Left lung (tissue), 4 donors: ENCODE measurements at regions not wholly inside any gene's neighbourhood (a gene's known extent, or its start where the extent isn't known, plus 50 kb on each side); places are given as distances from the start of the nearest gene placed in this dataset.

Experiments used
- ATAC-seq: fragments of 200-7000 bp; cut with Tn5 transposase; one replicate; pipeline ENCODE4 v1.9.1; 2020; ENCODE audit warnings: moderate library complexity
- DNase-seq, 4 donors: peaks; one replicate each; pipeline ENCODE4 v3.0.0-alpha.2; 2013 to 2020
- H3K27ac ChIP-seq, 2 donors: fragments of 200-600 bp; sonication (generic) in 1 of 2; one replicate each; pipeline versions ENCODE4 v1.5.0 to v1.8.0; 2020 to 2021
- H3K27me3 ChIP-seq, 2 donors: fragments of 200-600 bp; sonication (generic) in 1 of 2; one replicate each; pipeline versions ENCODE4 v1.5.0 to v1.8.0; 2020 to 2021
- H3K36me3 ChIP-seq, 2 donors: fragments of 200-600 bp; sonication (generic) in 1 of 2; one replicate each; pipeline versions ENCODE4 v1.5.0 to v1.8.0; 2020 to 2021
- H3K4me1 ChIP-seq, 2 donors: fragments of 200-600 bp; one replicate each; pipeline ENCODE4 v1.8.0; 2021
- H3K4me3 ChIP-seq, 2 donors: fragments of 200-600 bp; sonication (generic) in 1 of 2; one replicate each; pipeline versions ENCODE4 v1.5.0 to v1.8.0; 2020 to 2021; ENCODE audit warnings: mild to moderate bottlenecking in 1 of 2
- H3K9me3 ChIP-seq, 2 donors: fragments of 200-600 bp; sonication (generic) in 1 of 2; one replicate each; pipeline versions ENCODE4 v1.5.0 to v1.8.0; 2020 to 2021
- intact Hi-C, 2 donors: fragments of 100-400 bp; cut with DNase I; formaldehyde crosslinking; loops; one replicate each; pipeline versions ENCODE4 v1.11.2 to v1.14.2; 2022
- TF ChIP-seq, protein P1 (sequence below), 2 donors: fragments of 200-600 bp; sonication (generic) in 1 of 2; IDR thresholded peaks; one replicate each; pipeline versions ENCODE4 v1.5.0 to v1.8.0; 2021; ENCODE audit warnings: antibody characterized with exemption in 2 of 2
- donor health status: DM: no; HTN: yes; CAD: no.
- donor health status: DM: no; HTN: no; CAD: no.

DNA sequence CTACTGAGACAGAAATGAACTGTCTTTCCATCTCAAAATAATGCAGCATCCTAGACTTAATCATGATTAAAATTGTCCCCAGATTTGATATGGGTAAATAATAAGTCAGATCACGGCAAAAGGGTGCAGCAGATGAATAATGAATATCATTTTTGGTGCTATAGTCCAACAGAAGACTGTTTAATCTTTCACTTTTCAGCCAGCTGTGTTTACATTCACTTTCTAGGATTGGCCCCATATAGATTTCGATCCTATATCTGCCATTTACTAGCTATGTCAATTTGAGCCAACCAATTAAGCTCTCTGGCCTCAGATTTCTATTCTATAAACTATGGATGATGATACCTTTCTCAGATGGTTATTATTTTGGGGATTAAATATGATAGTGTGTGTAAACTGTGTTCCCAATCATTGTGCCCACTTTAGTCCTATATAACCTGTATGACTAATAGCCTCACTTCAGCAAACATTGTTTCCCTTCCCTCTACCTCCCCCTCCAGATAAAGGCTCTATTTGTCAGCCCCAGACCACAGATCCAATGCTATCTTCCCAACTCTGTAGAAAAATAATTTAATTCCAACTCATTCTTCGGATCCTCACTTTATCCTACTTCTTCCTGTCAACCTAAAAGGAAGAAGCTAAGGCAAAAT is 53.6 kb upstream of the NT5E start:
- no peaks in the 10 kb centered on the region for H3K36me3 ChIP-seq
- no peak for ATAC-seq
- TF ChIP-seq, protein P1, sequence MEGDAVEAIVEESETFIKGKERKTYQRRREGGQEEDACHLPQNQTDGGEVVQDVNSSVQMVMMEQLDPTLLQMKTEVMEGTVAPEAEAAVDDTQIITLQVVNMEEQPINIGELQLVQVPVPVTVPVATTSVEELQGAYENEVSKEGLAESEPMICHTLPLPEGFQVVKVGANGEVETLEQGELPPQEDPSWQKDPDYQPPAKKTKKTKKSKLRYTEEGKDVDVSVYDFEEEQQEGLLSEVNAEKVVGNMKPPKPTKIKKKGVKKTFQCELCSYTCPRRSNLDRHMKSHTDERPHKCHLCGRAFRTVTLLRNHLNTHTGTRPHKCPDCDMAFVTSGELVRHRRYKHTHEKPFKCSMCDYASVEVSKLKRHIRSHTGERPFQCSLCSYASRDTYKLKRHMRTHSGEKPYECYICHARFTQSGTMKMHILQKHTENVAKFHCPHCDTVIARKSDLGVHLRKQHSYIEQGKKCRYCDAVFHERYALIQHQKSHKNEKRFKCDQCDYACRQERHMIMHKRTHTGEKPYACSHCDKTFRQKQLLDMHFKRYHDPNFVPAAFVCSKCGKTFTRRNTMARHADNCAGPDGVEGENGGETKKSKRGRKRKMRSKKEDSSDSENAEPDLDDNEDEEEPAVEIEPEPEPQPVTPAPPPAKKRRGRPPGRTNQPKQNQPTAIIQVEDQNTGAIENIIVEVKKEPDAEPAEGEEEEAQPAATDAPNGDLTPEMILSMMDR (IDR thresholded peaks at IDR 0.05): no peak
- intact Hi-C loops: no loop called here
- DNase-seq: no peak
- H3K4me1 ChIP-seq: peaks cover 0 to 4% of the 10 kb centered on the region in 2 donors
- no peaks in the 10 kb centered on the region for H3K9me3 ChIP-seq
- H3K27me3 ChIP-seq: no peaks in the 10 kb centered on the region
- H3K4me3 ChIP-seq: no peak overlapping the region
- H3K27ac ChIP-seq: no peak overlapping the region

DNA sequence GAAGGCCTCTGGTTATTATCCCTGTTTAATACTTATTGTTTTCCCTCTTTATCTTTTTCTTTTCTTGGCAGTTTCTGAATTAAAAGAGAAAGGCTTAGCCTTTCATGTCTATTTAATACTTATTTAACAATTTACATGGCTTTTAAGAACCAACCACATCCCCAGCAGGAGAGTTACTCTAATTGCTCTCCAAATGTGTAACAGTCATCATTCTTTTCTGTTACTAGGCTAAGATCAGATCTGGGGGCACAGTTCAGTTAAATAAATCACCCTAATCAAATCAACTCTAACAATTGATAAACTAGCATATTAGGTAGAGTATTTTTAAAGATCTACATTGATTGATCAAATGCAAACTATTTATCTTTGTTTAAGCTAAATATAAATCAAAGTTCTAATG is 54.1 kb upstream of the NT5E start:
- TF ChIP-seq, protein P1 (IDR thresholded peaks at IDR 0.05): no peak
- Histone ChIP-seq H3K9me3 (no peaks in the 10 kb centered on the region), H3K27ac (no peak overlapping the region), H3K36me3 (no peaks in the 10 kb centered on the region), H3K4me3 (no peak overlapping the region), H3K4me1 (peaks cover 0 to 4% of the 10 kb centered on the region in 2 donors), H3K27me3 (no peaks in the 10 kb centered on the region)
- ATAC-seq: no peak
- intact Hi-C loops: no loop called here
- DNase-seq: no peak

DNA sequence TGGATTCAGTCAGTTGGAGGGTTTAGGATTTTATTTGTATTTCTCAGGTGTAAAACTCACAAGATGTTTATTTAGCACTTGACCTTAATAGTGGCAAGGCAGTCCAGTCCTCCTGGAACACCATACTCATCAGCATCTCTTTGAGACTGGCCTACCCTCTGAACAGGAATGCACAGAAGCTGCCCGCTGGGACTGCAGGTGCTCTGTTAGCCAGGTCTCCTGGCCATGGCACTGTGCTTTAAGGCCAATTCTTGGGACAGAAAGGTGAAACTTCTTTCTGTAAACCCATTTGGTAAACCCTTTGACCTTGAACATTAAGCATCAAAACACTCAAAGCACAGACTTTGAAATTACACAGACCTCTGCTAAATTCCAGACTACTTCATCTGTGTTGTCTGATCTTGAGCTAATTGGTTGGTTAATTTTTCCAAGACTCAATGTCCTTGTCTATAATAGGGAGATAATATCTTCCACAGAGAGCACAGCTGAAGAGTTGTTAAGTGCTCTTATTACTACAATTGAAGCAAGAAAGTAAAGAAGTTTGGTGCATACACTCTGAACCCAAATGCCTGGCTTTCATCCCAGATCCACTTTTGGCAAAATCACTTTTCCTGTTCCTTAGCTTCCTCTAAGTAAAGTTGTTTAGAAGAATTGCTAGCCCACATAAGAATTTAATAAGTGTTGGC is 54.9 kb upstream of the NT5E start:
- ATAC-seq (peak; percentile 94), DNase-seq (peak in 2 of 4 donors; percentile 43 to 46)
- intact Hi-C loops: no loop called here
- H3K9me3 ChIP-seq: no peaks in the 10 kb centered on the region
- peaks cover 0 to 4% of the 10 kb centered on the region in 2 donors for H3K4me1 ChIP-seq
- no peaks in the 10 kb centered on the region for H3K27me3 ChIP-seq
- TF ChIP-seq, protein P1 (IDR thresholded peaks at IDR 0.05): no peak
- no peaks in the 10 kb centered on the region for H3K36me3 ChIP-seq
- peak overlapping the region in 1 of 2 donors; percentile 55 for H3K27ac ChIP-seq
- no peak overlapping the region for H3K4me3 ChIP-seq

DNA sequence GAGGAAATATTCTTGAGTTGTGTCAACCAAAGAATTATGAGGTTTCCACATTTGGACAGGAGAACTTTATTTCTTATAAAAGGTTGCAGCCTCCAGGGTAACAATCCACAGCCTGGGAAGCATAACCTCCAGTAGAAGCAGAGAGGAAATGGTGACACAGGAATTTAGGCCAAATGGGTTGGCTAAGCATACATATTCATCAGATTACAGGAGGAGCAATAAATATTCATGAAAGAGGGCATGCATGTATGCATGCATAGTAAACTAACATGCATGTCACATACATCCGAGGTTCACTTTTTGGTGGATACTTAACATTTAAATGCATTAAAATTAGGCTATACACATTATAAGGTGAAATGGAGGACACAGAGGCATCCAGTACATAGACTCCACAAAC is 55.7 kb upstream of the NT5E start:
- Histone ChIP-seq H3K27me3 (no peaks in the 10 kb centered on the region), H3K27ac (no peak overlapping the region), H3K4me1 (peaks cover 0 to 4% of the 10 kb centered on the region in 2 donors), H3K36me3 (no peaks in the 10 kb centered on the region), H3K4me3 (no peak overlapping the region), H3K9me3 (no peaks in the 10 kb centered on the region)
- DNase-seq (no peak), ATAC-seq (peak; percentile 6)
- intact Hi-C loops: no loop called here
- TF ChIP-seq, protein P1 (IDR thresholded peaks at IDR 0.05): no peak

DNA sequence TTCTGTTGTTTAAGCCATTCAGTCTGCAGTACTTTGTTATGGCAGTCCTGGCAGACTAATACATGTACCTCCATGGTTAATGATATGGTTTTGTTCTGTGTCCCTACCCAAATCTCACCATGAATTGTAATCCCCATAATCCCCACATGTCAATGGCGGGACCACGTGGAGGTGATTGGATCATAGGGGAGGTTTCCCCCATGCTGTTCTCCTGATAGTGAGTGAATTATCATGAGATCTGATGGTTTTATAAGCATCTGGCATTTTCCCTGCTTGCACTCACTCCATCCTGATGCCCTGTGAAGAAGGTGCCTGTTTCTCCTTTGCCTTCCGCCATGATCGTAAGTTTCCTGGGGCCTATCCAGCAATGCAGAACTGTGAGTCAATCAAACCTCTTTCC is 57.5 kb upstream of the NT5E start:
- no peak overlapping the region for H3K27ac ChIP-seq
- DNase-seq: no peak
- no peaks in the 10 kb centered on the region for H3K36me3 ChIP-seq
- H3K27me3 ChIP-seq: no peaks in the 10 kb centered on the region
- no peak for ATAC-seq
- intact Hi-C loops: no loop called here
- H3K4me3 ChIP-seq: no peak overlapping the region
- TF ChIP-seq, protein P1 (IDR thresholded peaks at IDR 0.05): no peak
- peaks cover 0 to 4% of the 10 kb centered on the region in 2 donors for H3K4me1 ChIP-seq
- H3K9me3 ChIP-seq: no peaks in the 10 kb centered on the region
